Fibroblast of lung (primary cell): ENCODE measurements at regions not wholly inside any gene's neighbourhood (a gene's known extent, or its start where the extent isn't known, plus 50 kb on each side); places are given as distances from the start of the nearest gene placed in this dataset.

Experiments used
- DNase-seq, 2 donors: peaks; one replicate each; pipeline versions ENCODE4 v3.0.0 to v3.0.0-alpha.2; 2010; ENCODE audit warnings: low read depth in 2 of 2
- H2AFZ ChIP-seq: 2 replicates; pipeline ENCODE4 v1.5.1; 2012; ENCODE audit warnings: low read length, control low read depth, inconsistent platforms
- H3K27ac ChIP-seq: 2 replicates; pipeline ENCODE4 v1.5.1; 2011; ENCODE audit warnings: low read length, control low read depth; ENCODE audit not compliant: insufficient read depth
- H3K27me3 ChIP-seq: 2 replicates; pipeline ENCODE4 v1.5.1; 2011; ENCODE audit warnings: mild to moderate bottlenecking, low read length; ENCODE audit not compliant: control insufficient read depth, insufficient read depth
- H3K36me3 ChIP-seq: 2 replicates; pipeline ENCODE4 v1.5.1; 2011; ENCODE audit warnings: low read length; ENCODE audit not compliant: control insufficient read depth, insufficient read depth
- H3K4me1 ChIP-seq: 2 replicates; pipeline ENCODE4 v1.5.1; 2011; ENCODE audit warnings: low read length; ENCODE audit not compliant: control insufficient read depth, insufficient read depth; ENCODE audit errors: extremely low read depth
- H3K4me2 ChIP-seq: 2 replicates; pipeline ENCODE4 v1.5.1; 2011; ENCODE audit warnings: low read length, control low read depth; ENCODE audit not compliant: insufficient read depth; ENCODE audit errors: extremely low read depth
- H3K4me3 ChIP-seq, 4 experiments: fragments of 200-600 bp in 1 of 4; sonication (generic) in 1 of 4; replicated peaks in 1 of 4; 2 replicates each; pipeline ENCODE4 v1.5.1; 2011 to 2016; ENCODE audit warnings: low read length in 4 of 4, low read depth in 3 of 4, mild to moderate bottlenecking in 3 of 4, control low read depth in 2 of 4, inconsistent platforms in 1 of 4, mixed read lengths in 1 of 4; ENCODE audit not compliant: insufficient read depth in 1 of 4; ENCODE audit errors: control extremely low read depth in 1 of 4
- H3K79me2 ChIP-seq: 2 replicates; pipeline ENCODE4 v1.5.1; 2012; ENCODE audit warnings: mild to moderate bottlenecking, low read length, inconsistent platforms; ENCODE audit not compliant: control insufficient read depth, insufficient read depth
- H3K9ac ChIP-seq: 2 replicates; pipeline ENCODE4 v1.5.1; 2011; ENCODE audit warnings: mild to moderate bottlenecking, low read length, control low read depth; ENCODE audit not compliant: insufficient read depth
- H3K9me3 ChIP-seq: 2 replicates; pipeline ENCODE4 v1.5.1; 2012; ENCODE audit warnings: low read depth, low read length; ENCODE audit not compliant: control insufficient read depth, insufficient read depth
- H4K20me1 ChIP-seq: 2 replicates; pipeline ENCODE4 v1.5.1; 2011; ENCODE audit warnings: low read length; ENCODE audit not compliant: control insufficient read depth, insufficient read depth; ENCODE audit errors: extremely low read depth
- CTCF ChIP-seq, 2 donors: IDR thresholded peaks in 1 of 2; conservative IDR thresholded peaks in 1 of 2; 1 replicate in 1 of 2; 2 replicates in 1 of 2; pipeline ENCODE4 v1.5.1; 2011 to 2012; ENCODE audit warnings: low read length in 2 of 2, control low read depth in 1 of 2, inconsistent platforms in 1 of 2, low read depth in 1 of 2, mild to moderate bottlenecking in 1 of 2
- EZH2 ChIP-seq: IDR thresholded peaks from 2 replicates; pipeline ENCODE4 v1.5.1; 2012; ENCODE audit warnings: low read length, control low read depth, mild to moderate bottlenecking; ENCODE audit errors: missing control alignments

DNA sequence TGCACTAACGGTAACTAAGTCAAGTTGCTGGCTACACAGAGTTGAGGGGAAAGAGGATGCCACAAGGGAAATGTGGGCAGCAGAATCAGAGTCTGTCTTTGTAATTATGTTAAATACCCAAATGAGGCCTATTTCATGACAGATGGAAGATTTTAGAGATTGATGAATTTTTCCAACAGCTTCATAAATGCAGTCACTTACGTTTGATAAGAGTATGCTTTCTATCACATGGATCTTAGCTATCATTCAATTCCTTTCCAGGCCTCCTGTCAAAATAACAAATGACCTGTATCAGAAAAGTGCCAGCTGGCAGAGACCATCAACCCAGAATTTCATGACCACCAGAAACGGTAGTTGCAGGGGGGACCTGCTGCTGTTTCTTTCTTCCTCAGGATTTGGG, 148.4 kb upstream of the PLPP4 start:
- no peak overlapping the region for H3K9ac ChIP-seq
- H3K4me2 ChIP-seq = no peak overlapping the region
- no peaks in the 10 kb centered on the region for H3K79me2 ChIP-seq
- H3K27ac ChIP-seq = no peak overlapping the region
- no peak for TF ChIP-seq CTCF (conservative IDR thresholded peaks at IDR 0.05 in 1 of 2, IDR thresholded peaks at IDR 0.05 in 1 of 2; ENCODE audit: low read depth in 1 of 2, low read length in 2 of 2)
- TF ChIP-seq EZH2 = no peak
- H2AFZ ChIP-seq = no peak overlapping the region
- H3K27me3 ChIP-seq = no peaks in the 10 kb centered on the region
- no peak for DNase-seq
- H3K9me3 ChIP-seq = no peaks in the 10 kb centered on the region
- no peaks in the 10 kb centered on the region for H3K36me3 ChIP-seq
- H4K20me1 ChIP-seq = no peaks in the 10 kb centered on the region
- no peak overlapping the region for H3K4me3 ChIP-seq
- H3K4me1 ChIP-seq = no peaks in the 10 kb centered on the region

DNA sequence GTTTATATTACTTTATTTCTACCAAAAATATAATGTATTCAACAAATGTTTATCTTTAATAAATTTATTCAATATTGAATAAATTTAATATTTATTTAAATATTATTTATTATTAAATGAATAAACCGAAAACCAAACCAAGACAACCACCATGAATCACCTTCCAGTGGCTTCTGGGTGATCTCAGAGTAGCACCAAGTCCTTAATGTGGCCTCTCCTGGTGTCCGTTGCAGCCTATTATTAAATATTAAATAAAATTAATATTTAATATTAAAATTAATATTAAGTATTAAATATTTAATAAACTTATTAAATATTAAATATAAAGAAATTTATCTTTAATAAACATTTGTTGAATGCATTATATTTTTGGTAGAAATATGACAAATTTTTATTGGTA, 143.3 kb upstream of the PLPP4 start:
- no peaks in the 10 kb centered on the region for H4K20me1 ChIP-seq
- TF ChIP-seq EZH2 (no peak), CTCF (conservative IDR thresholded peaks at IDR 0.05 in 1 of 2, IDR thresholded peaks at IDR 0.05 in 1 of 2; ENCODE audit: low read depth in 1 of 2, low read length in 2 of 2) (no peak)

DNA sequence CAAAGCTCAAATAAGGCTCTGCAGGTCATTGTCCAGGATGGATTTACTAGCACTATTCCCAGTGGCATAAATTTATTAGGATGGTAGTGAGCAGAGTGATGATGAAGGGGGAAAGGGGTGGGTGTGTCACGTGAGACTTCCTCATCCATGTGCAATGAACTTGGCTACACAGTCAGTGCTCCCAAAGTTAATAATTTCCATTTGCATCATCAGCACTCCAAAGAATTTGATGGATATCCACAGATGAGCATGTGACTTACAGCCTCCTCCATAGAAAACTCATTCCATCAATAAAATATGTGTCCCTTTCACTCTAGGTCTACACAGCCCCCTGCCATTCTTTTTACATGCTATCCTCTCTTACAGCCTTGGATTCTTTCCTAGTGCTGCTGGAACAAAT, 142.6 kb upstream of the PLPP4 start:
- Histone ChIP-seq H3K27ac (no peak overlapping the region), H4K20me1 (no peaks in the 10 kb centered on the region), H3K4me3 (no peak overlapping the region), H3K79me2 (no peaks in the 10 kb centered on the region), H2AFZ (no peak overlapping the region), H3K9ac (no peak overlapping the region), H3K27me3 (no peaks in the 10 kb centered on the region), H3K9me3 (no peaks in the 10 kb centered on the region), H3K4me1 (no peaks in the 10 kb centered on the region), H3K4me2 (no peak overlapping the region), H3K36me3 (no peaks in the 10 kb centered on the region)
- TF ChIP-seq EZH2 = no peak
- TF ChIP-seq CTCF (conservative IDR thresholded peaks at IDR 0.05 in 1 of 2, IDR thresholded peaks at IDR 0.05 in 1 of 2; ENCODE audit: low read depth in 1 of 2, low read length in 2 of 2) = no peak
- DNase-seq = no peak

More for the DNA sequence above, 143.3 kb upstream of the PLPP4 start:
- Histone ChIP-seq H3K36me3 (no peaks in the 10 kb centered on the region), H3K9ac (no peak overlapping the region), H2AFZ (no peak overlapping the region), H3K9me3 (no peaks in the 10 kb centered on the region), H3K4me1 (no peaks in the 10 kb centered on the region), H3K27ac (no peak overlapping the region), H3K4me3 (no peak overlapping the region), H3K27me3 (no peaks in the 10 kb centered on the region), H3K79me2 (no peaks in the 10 kb centered on the region), H3K4me2 (no peak overlapping the region)
- DNase-seq = no peak
